Ovary (tissue), 7 donors: ENCODE measurements at regions not wholly inside any gene's neighbourhood (a gene's known extent, or its start where the extent isn't known, plus 50 kb on each side); places are given as distances from the start of the nearest gene placed in this dataset.

ENCODE experiments used
- DNase-seq, 5 donors: peaks; one replicate each; pipeline ENCODE4 v3.0.0-alpha.2; 2019 to 2020
- H3K27ac ChIP-seq, 2 donors: fragments of 200-600 bp; one replicate each; pipeline versions ENCODE4 v1.5.1 to v1.8.0; 2019 to 2022
- H3K27me3 ChIP-seq: fragments of 200-600 bp; one replicate; pipeline ENCODE4 v1.8.0; 2022
- H3K36me3 ChIP-seq: fragments of 200-600 bp; sonication (generic); one replicate; pipeline ENCODE4 v1.5.1; 2019
- H3K4me1 ChIP-seq: one replicate; pipeline ENCODE4 v1.8.1; 2013; ENCODE audit warnings: mild to moderate bottlenecking, moderate library complexity; ENCODE audit not compliant: insufficient read depth
- H3K4me3 ChIP-seq: fragments of 200-600 bp; sonication (generic); one replicate; pipeline ENCODE4 v1.5.1; 2017
- H3K9me3 ChIP-seq, 2 donors: fragments of 200-600 bp in 1 of 2; sonication (generic) in 1 of 2; one replicate each; pipeline versions ENCODE4 v1.5.1 to v1.8.1; 2013 to 2019; ENCODE audit warnings: mild to moderate bottlenecking in 1 of 2, moderate library complexity in 1 of 2
- CTCF ChIP-seq, 3 donors: fragments of 450-650 bp in 2 of 3; fragments of 200-600 bp in 1 of 3; IDR thresholded peaks; one replicate each; pipeline versions ENCODE4 v1.5.1 to v1.8.0; 2016 to 2022; ENCODE audit warnings: antibody characterized with exemption in 3 of 3, mild to moderate bottlenecking in 1 of 3
- EP300 ChIP-seq: sonication (generic); formaldehyde crosslinking; IDR thresholded peaks from one replicate; pipeline ENCODE4 v1.6.1; 2017; ENCODE audit warnings: antibody characterized with exemption
- POLR2A ChIP-seq: fragments of 450-650 bp; IDR thresholded peaks from one replicate; pipeline ENCODE4 v1.6.1; 2017; ENCODE audit warnings: antibody characterized with exemption, mild to moderate bottlenecking, moderate library complexity
- WGBS, 3 donors: extraction: QIAGEN DNeasy Blood & Tissue Kit in 1 of 3; methylation state at CpG; one replicate each; pipeline versions ENCODE4 v1.1.5 to v1.1.7; 2013 to 2017; 5-methylcytosine and 5-hydroxymethylcytosine counted together
- intact Hi-C, 4 donors: fragments of 100-400 bp; cut with DNase I; formaldehyde crosslinking; loops; one replicate each; pipeline versions ENCODE4 v1.11.0 to v1.15.1; 2022 to 2023
- donor health status: DM: no; HTN: no; CAD: no; lungs with moderate emphysema.
- donor health status: DM: no; HTN: no; CAD: no.
- donor health status: Bipolar disorder and iron deficiency.
- donor health status: DM: no; HTN: no; CAD: no.
- donor health status: DM: yes; HTN: yes; CAD: no.

DNA sequence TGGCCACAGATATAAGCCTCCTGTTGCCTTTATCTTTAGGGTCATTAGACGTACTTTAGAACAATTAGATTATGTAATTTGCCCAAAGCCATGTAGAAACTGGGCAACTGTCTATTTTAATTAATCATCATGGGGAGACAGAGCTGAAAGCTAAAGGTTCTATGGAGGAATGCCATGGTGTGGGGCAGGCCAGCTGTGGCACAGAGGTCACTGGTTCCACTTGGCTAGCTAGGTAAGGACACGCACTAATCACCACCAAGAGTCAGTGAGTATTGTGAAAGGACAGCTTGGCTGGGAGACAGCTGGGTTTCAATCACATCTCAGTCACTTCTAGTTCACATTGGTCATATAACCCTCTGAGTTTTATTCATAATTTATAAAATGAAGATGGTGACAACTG lies 81.7 kb downstream of the HMHB1 start:
- Histone ChIP-seq H3K4me1 (no peaks in the 10 kb centered on the region), H3K4me3 (no peak overlapping the region), H3K36me3 (no peaks in the 10 kb centered on the region), H3K27me3 (no peaks in the 10 kb centered on the region), H3K27ac (no peak overlapping the region), H3K9me3 (no peaks in the 10 kb centered on the region)
- no peak for DNase-seq
- intact Hi-C loops = no loop called here
- no peak for TF ChIP-seq POLR2A
- no peak for TF ChIP-seq EP300
- no peak for TF ChIP-seq CTCF (IDR thresholded peaks at IDR 0.05)
- 82 to 92% (median 90%) methylated on average over 2 of the region's 2 CpGs for WGBS, 3 donors

- intact Hi-C loops = no loop called here
- 87 to 90% (median 87%) methylated on average over 2 of the region's 2 CpGs for WGBS, 3 donors
These were observed 84.6 kb downstream of the HMHB1 start for GRCh38 chr5:143896516-143896915.

DNA sequence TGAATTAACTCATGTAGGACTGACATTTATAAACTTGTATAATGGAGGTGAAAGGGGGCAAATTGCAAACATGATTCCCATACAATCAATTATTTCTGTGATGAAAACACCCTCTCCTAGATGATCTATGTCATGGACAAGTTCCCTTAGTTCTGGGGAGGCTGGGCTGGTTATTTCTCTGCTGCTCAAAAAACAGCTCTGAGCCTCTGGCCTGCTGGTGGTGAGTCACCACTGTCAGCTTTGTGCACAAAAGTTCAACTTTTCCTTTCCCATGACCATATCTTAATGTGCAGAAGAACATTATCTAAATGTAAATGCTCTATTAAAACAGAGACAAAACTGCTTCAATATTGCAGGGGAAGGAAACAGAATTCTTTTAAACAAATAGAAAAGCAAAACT lies 85.0 kb downstream of the HMHB1 start:
- no peak for DNase-seq
- Histone ChIP-seq H3K4me1 (no peaks in the 10 kb centered on the region), H3K27ac (no peak overlapping the region), H3K4me3 (no peak overlapping the region), H3K27me3 (no peaks in the 10 kb centered on the region), H3K36me3 (no peaks in the 10 kb centered on the region), H3K9me3 (no peaks in the 10 kb centered on the region)
- intact Hi-C loops = no loop called here
- TF ChIP-seq CTCF (IDR thresholded peaks at IDR 0.05) = no peak
- no peak for TF ChIP-seq EP300
- no peak for TF ChIP-seq POLR2A

More at GRCh38 chr5:143896516-143896915, 84.6 kb downstream of the HMHB1 start:
- Histone ChIP-seq H3K4me1 (no peaks in the 10 kb centered on the region), H3K4me3 (no peak overlapping the region), H3K27me3 (no peaks in the 10 kb centered on the region), H3K36me3 (no peaks in the 10 kb centered on the region), H3K27ac (no peak overlapping the region), H3K9me3 (no peaks in the 10 kb centered on the region)
- DNase-seq = no peak
- no peak for TF ChIP-seq EP300

DNA sequence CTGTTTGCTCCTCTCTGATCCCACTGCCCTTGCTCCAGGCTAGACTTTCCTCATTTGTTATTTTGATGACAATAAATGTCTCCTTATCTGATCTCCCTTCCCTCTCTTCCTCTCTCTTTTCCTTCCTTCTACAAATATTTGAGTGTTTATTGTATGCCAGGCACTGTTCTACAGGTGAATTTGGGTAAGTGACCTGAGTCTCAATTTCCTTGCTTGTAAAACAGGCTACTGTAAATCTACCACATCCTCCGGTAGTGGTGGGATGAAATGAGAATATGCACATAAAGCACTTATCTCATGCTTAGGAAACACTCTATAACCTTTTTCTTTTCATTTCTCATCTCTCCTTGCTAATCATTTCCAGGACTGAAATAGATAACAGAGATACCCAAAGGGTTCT lies 86.4 kb downstream of the HMHB1 start:
- no peak for DNase-seq
- Histone ChIP-seq H3K4me1 (no peaks in the 10 kb centered on the region), H3K27ac (no peak overlapping the region), H3K36me3 (no peaks in the 10 kb centered on the region), H3K27me3 (no peaks in the 10 kb centered on the region), H3K9me3 (no peaks in the 10 kb centered on the region), H3K4me3 (no peak overlapping the region)
- TF ChIP-seq CTCF (IDR thresholded peaks at IDR 0.05) (no peak), POLR2A (no peak), EP300 (no peak)
- 92 to 93% (median 92%) methylated on average over 1 of the region's 1 CpG for WGBS, 3 donors
- intact Hi-C loops = no loop called here

- H3K9me3 ChIP-seq = no peaks in the 10 kb centered on the region
- intact Hi-C loops = no loop called here
- H3K27me3 ChIP-seq = no peaks in the 10 kb centered on the region
- DNase-seq = no peak
- H3K27ac ChIP-seq = no peak overlapping the region
- H3K4me3 ChIP-seq = no peak overlapping the region
- H3K4me1 ChIP-seq = no peaks in the 10 kb centered on the region
- H3K36me3 ChIP-seq = no peaks in the 10 kb centered on the region
- 60 to 65% (median 65%) methylated on average over 6 of the region's 6 CpGs for WGBS, 3 donors
- no peak for TF ChIP-seq CTCF (IDR thresholded peaks at IDR 0.05)
- no peak for TF ChIP-seq POLR2A
- no peak for TF ChIP-seq EP300
These were observed 87.1 kb downstream of the HMHB1 start for GRCh38 chr5:143898916-143899591.
